ENCODE measurements at regions not wholly inside any gene's neighbourhood (a gene's known extent, or its start where the extent isn't known, plus 50 kb on each side); places are given as distances from the start of the nearest gene placed in this dataset.

DNA sequence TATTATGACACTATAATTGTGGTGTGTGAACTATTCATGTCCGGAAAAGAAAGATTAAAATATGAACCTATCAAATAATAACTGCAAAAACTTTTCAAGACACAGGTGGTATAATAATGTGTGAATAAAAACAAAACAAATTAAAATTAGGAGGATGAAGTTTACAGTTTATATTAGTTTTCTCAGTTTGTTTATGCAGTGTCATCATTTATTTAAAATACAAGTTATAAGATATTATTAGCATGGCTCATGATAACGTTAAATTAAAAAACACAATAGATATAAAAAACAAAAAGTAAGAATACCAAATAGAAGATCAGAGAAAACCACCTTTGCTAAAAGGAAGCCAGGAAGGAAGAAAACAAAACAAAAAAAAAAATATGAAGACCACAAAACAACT lies 963.8 kb upstream of the ALCAM start:
- TF ChIP-seq, protein P1, sequence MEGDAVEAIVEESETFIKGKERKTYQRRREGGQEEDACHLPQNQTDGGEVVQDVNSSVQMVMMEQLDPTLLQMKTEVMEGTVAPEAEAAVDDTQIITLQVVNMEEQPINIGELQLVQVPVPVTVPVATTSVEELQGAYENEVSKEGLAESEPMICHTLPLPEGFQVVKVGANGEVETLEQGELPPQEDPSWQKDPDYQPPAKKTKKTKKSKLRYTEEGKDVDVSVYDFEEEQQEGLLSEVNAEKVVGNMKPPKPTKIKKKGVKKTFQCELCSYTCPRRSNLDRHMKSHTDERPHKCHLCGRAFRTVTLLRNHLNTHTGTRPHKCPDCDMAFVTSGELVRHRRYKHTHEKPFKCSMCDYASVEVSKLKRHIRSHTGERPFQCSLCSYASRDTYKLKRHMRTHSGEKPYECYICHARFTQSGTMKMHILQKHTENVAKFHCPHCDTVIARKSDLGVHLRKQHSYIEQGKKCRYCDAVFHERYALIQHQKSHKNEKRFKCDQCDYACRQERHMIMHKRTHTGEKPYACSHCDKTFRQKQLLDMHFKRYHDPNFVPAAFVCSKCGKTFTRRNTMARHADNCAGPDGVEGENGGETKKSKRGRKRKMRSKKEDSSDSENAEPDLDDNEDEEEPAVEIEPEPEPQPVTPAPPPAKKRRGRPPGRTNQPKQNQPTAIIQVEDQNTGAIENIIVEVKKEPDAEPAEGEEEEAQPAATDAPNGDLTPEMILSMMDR (IDR thresholded peaks at IDR 0.05; ENCODE audit: low read length) = no peak
- TF ChIP-seq EZH2 (optimal IDR thresholded peaks at IDR 0.05; ENCODE audit: low read depth, low read length) = no peak

All from MM.1S (cell line).